ENCODE measurements at regions not wholly inside any gene's neighbourhood (a gene's known extent, or its start where the extent isn't known, plus 50 kb on each side); places are given as distances from the start of the nearest gene placed in this dataset.

DNA sequence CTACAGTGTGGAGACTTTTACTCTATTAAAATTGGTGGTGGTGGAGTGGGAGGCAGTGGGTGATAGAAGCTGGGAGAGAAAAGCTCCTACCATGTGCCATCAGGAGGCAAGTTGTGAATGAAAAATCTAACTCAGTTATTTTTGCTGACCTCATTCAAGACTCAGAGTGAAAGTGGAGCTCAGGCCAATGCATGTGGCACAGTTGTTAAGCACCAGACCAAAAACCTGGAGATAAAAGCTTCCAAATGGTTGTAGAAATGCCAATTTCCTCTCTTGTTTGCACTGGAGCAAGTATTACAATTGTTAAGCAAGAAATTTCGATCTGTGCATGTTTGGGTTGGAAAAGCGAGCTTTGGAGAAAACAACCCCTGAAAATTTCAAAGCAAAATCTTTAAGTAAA is 81.5 kb upstream of the PRICKLE2 start:
- H3K36me3 Mint-ChIP-seq: no peaks in the 10 kb centered on the region
- no peak overlapping the region for H3K9ac ChIP-seq (ENCODE audit: insufficient read depth, low read length, poor library complexity, severe bottlenecking)
- H3K27ac ChIP-seq (ENCODE audit: low read depth in 1 of 2, low read length in 2 of 2): no peak overlapping the region
- TF ChIP-seq, protein P1, sequence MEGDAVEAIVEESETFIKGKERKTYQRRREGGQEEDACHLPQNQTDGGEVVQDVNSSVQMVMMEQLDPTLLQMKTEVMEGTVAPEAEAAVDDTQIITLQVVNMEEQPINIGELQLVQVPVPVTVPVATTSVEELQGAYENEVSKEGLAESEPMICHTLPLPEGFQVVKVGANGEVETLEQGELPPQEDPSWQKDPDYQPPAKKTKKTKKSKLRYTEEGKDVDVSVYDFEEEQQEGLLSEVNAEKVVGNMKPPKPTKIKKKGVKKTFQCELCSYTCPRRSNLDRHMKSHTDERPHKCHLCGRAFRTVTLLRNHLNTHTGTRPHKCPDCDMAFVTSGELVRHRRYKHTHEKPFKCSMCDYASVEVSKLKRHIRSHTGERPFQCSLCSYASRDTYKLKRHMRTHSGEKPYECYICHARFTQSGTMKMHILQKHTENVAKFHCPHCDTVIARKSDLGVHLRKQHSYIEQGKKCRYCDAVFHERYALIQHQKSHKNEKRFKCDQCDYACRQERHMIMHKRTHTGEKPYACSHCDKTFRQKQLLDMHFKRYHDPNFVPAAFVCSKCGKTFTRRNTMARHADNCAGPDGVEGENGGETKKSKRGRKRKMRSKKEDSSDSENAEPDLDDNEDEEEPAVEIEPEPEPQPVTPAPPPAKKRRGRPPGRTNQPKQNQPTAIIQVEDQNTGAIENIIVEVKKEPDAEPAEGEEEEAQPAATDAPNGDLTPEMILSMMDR (IDR thresholded peaks at IDR 0.05): no peak
- no peak overlapping the region for H3K4me3 ChIP-seq (replicated peaks in 1 of 3; ENCODE audit: low read depth in 2 of 3, low read length in 3 of 3)
- H3K79me2 ChIP-seq (ENCODE audit: insufficient read depth, low read length): no peaks in the 10 kb centered on the region
- H3K4me3 Mint-ChIP-seq: no peak overlapping the region
- H3K27ac Mint-ChIP-seq: no peak overlapping the region
- H3K4me1 Mint-ChIP-seq: no peaks in the 10 kb centered on the region
- no peaks in the 10 kb centered on the region for H3K36me3 ChIP-seq (replicated peaks in 1 of 2; ENCODE audit: control insufficient read depth in 1 of 2, insufficient read depth in 2 of 2, low read length in 2 of 2)
- peaks cover 0 to 9% (median 5%) of the 10 kb centered on the region in 7 donors for H3K9me3 Mint-ChIP-seq
- WGBS (ENCODE audit: insufficient coverage): no CpG with 5 or more reads among the region's 2 CpGs
- no peak for DNase-seq
- H3K4me1 ChIP-seq (ENCODE audit: control insufficient read depth in 1 of 2, insufficient read depth in 2 of 2, low read length in 2 of 2): no peaks in the 10 kb centered on the region
- H2AFZ ChIP-seq (ENCODE audit: insufficient read depth, low read depth, low read length, poor library complexity, severe bottlenecking): no peak overlapping the region
- H3K27me3 ChIP-seq (ENCODE audit: control insufficient read depth in 2 of 2, insufficient read depth in 2 of 2, low read length in 2 of 2): no peaks in the 10 kb centered on the region
- H4K20me1 ChIP-seq (ENCODE audit: insufficient read depth, low read length): no peaks in the 10 kb centered on the region
- H3K9me3 ChIP-seq (replicated peaks in 1 of 2; ENCODE audit: control insufficient read depth in 1 of 2, insufficient read depth in 1 of 2, low read length in 2 of 2): no peaks in the 10 kb centered on the region
- intact Hi-C loops (cut with micrococcal nuclease): no loop called here
- peaks cover 0 to 3% (median 0%) of the 10 kb centered on the region in 3 donors for H3K27me3 Mint-ChIP-seq (ENCODE audit: low read depth in 3 of 3)
- no peak overlapping the region for H3K4me2 ChIP-seq (replicated peaks; ENCODE audit: extremely low read depth, low read length, poor library complexity, severe bottlenecking)

DNA sequence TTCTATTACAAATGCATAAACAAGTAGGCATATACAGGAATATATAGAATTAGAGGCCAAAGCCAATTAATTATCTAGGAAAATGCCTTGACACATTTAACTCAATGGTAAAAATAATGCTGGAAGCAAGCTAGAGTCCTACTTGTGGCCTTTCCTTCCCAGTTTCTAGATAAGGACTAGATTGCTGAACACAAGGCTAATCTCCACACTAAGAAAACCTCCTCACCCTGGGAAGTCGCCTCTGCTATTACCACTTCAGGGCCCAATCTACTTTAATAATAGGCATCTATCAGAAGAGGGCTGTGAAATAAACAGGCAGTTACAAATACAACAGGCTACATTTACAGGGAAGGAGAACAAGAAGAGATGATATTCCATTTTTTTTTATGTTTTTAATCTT is 80.5 kb upstream of the PRICKLE2 start:
- Histone ChIP-seq H3K4me3 (replicated peaks in 1 of 3; ENCODE audit: low read depth in 2 of 3, low read length in 3 of 3) (no peak overlapping the region), H3K27me3 (ENCODE audit: control insufficient read depth in 2 of 2, insufficient read depth in 2 of 2, low read length in 2 of 2) (no peaks in the 10 kb centered on the region), H3K4me2 (replicated peaks; ENCODE audit: extremely low read depth, low read length, poor library complexity, severe bottlenecking) (no peak overlapping the region), H3K79me2 (ENCODE audit: insufficient read depth, low read length) (no peaks in the 10 kb centered on the region), H3K9me3 (replicated peaks in 1 of 2; ENCODE audit: control insufficient read depth in 1 of 2, insufficient read depth in 1 of 2, low read length in 2 of 2) (no peaks in the 10 kb centered on the region), H3K27ac (ENCODE audit: low read depth in 1 of 2, low read length in 2 of 2) (no peak overlapping the region), H3K36me3 (replicated peaks in 1 of 2; ENCODE audit: control insufficient read depth in 1 of 2, insufficient read depth in 2 of 2, low read length in 2 of 2) (no peaks in the 10 kb centered on the region), H3K4me1 (ENCODE audit: control insufficient read depth in 1 of 2, insufficient read depth in 2 of 2, low read length in 2 of 2) (no peaks in the 10 kb centered on the region), H4K20me1 (ENCODE audit: insufficient read depth, low read length) (no peaks in the 10 kb centered on the region), H2AFZ (ENCODE audit: insufficient read depth, low read depth, low read length, poor library complexity, severe bottlenecking) (no peak overlapping the region), H3K9ac (ENCODE audit: insufficient read depth, low read length, poor library complexity, severe bottlenecking) (no peak overlapping the region)
- Mint-ChIP-seq H3K27ac (no peak overlapping the region), H3K27me3 (ENCODE audit: low read depth in 3 of 3) (peaks cover 0 to 3% (median 0%) of the 10 kb centered on the region in 3 donors), H3K9me3 (peaks cover 0 to 11% (median 5%) of the 10 kb centered on the region in 7 donors), H3K36me3 (no peaks in the 10 kb centered on the region), H3K4me1 (no peaks in the 10 kb centered on the region), H3K4me3 (no peak overlapping the region)
- intact Hi-C loops (cut with micrococcal nuclease): no loop called here
- no peak for DNase-seq
- TF ChIP-seq, protein P1 (IDR thresholded peaks at IDR 0.05): no peak
- no CpG with 5 or more reads among the region's 1 CpG for WGBS (ENCODE audit: insufficient coverage)

Measured in CD14-positive monocyte (primary cell).